SH-SY5Y (cell line): ENCODE measurements at regions not wholly inside any gene's neighbourhood (a gene's known extent, or its start where the extent isn't known, plus 50 kb on each side); places are given as distances from the start of the nearest gene placed in this dataset.

Source experiments
- GATA2 ChIP-seq: IDR thresholded peaks from 2 replicates; pipeline ENCODE4 v1.6.1; 2011; ENCODE audit warnings: mild to moderate bottlenecking, low read depth, low read length
- GATA3 ChIP-seq: IDR thresholded peaks from 2 replicates; pipeline ENCODE4 v1.6.1; 2011; ENCODE audit warnings: low read depth, mild to moderate bottlenecking, low read length, moderate library complexity

DNA sequence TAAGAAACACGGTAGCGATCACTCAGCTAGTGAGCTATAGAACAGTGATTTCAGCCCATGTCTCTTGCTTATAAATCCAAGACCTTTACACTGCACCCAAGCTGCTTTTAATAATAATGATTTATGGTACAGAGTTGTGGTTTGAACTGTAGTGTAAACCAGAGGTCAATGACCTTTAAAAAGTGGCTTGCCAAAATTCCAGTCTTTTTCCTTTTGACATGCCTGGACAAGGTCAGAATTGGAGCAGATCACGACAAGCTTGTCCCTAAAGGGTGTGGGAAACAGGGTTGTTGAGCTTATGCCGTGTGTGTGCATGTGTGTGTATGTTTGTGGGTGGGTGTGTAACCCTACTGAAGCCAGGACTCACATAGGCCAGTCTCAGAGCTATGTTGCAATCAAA, 225.3 kb upstream of the CLINT1 start:
- TF ChIP-seq GATA3 (no peak), GATA2 (no peak)

DNA sequence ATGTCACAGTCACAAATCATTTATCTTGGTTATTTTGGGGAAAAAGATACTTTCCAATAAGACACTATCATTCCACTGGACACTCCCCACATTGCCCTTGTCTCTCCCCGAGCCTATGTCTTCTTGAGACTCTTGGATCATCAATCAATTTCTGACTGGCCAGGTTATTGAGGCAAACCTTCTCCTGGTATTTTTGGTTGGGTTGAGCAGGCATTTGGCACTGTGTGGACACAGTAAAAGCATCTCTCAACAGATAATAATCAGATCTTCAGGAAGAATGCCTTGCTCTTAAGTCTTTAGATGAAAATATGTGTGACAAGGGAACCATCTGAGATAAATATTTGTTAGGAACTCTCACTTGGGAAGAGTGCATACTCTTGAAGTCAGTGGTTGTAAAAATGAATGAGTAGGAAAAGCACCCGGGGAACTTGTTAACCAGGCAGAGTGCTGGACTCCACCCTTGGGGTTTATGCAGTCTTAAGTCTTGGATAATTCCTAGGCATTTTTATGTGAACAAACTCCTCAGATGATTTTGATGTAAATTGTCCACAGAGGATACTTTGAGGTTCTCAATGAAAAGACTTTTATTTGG, 223.8 kb upstream of the CLINT1 start:
- TF ChIP-seq GATA2: no peak
- no peak for TF ChIP-seq GATA3

DNA sequence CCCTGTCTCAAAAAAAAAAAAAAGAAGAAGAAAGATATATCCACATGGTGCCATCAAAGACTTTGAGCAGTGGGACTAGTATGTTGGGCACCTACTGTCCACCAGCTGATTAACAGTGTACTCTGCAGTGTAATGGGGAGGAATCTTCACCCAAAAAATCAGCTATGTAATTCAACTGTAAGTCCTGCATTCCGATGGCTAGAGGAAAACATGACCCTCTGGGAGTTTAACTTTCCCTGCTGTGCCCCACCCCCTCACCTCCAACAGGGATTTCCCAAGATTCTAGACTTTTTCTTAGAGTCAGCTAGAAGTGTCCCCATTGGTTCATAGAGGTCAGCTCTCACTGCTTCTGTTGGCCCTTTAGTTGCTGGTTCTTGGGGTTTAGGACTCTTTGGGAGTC, 221.2 kb upstream of the CLINT1 start:
- TF ChIP-seq GATA3 (no peak), GATA2 (no peak)

DNA sequence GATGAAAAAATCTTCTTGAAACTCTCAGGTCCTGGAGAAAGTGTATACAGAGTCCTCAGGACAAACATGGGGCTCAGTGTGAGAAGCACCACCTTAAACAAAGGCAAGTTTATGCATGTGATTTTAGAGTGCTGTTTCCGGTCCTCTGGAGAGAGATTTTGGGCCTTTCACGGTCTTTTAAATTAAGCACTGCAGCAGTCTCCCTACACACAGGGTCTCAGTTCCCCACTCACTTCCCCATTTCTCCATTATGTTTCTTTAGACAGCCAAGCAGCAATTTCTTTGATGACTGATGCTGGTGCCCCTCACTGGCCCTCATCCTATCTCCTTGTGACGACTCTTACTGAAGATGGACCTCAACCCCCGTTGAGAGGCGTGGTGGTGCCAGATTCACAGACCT, 220.2 kb upstream of the CLINT1 start:
- TF ChIP-seq GATA3: no peak
- no peak for TF ChIP-seq GATA2

DNA sequence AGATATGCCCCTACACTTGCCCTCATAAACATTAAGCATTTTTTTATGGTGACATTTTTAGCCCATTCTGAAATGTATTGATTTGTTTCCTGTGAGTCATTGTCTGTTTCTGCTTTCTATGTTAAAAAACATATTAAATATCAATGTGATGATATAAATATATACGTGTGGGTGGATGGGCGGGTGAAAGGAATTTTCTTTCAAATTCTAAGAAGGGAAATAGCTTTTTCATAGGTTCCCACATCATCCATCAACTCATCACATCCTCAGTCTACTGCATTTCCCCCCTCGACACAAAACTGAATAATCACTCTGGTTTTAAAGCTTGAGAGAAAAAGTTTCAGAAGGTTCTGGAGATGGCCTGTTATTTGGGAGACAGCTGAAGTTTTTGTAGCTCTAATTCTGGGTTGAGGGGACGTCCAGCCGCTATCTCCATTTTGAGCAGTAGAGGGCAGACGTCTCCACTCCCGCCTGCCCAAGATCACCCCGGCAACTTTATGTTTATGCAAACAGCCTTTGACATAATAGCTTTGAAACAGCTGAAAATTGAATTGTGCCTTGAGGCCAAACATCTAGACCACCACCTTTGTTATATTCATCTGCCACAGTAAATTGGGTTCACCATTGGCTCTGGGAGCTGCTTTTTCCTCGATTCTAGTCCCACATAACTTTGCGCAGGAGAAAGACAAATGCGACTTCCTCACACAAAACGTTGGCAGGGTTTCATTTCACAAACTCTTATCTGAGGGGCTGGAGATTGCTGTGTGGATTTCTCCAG, 216.2 kb upstream of the CLINT1 start:
- TF ChIP-seq GATA3 (no peak), GATA2 (no peak)

DNA sequence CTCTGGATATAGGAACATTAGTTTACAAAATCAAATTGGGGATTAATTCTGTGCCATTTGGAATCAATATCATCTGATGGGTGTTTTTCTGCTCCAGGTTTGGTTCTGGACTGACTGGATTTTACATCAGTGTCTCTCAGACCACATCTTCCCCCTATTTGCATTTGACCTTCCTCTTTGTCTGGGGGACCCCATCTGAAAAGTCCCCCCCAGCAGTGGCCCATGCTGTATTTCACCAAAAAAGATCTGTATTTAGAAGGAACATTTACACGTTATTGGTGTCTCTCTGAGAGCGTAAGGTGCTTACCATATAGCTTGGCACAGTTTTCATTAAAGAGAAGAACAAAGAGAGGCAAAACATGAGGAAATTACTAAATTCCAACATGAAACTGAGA, 215.6 kb upstream of the CLINT1 start:
- no peak for TF ChIP-seq GATA2
- TF ChIP-seq GATA3: no peak

DNA sequence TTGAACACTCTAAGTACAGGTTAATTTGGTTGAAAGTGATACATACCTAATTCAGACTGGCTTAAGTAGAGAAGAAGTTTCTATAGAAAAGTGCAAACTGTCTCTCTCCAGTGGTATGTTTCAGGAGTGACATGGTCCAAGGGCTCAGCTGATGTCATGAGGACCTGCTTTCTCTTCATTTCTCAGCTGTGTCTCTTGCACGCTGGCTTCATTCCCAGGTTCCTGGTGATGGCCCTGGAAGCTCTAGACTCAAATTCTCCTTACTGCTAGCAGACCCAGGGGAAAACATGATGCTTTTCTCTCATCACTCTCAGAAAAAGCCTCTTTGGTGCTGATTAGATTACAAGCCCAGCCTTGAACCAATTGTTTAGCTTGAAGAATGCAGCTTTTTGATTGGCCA, 211.9 kb upstream of the CLINT1 start:
- TF ChIP-seq GATA2: no peak
- no peak for TF ChIP-seq GATA3

DNA sequence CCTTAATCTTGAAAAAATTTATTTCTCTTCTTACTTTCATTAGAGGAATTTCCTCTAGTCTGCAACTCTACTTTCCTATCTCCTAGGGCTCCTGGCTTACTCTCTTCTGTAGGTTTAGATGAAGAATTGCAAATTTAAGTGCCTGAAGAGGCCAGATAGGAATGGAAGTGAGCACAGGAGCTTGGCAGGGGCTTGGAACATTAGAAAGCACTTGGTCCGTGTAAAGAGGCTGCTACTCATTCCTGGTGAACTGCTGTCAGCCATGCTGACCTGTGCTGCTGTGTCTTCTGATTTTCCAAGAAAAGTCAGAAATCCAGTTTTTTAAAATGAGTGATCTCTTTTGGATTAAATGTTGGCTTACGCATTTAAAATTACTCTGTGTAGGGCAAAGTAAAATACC, 210.9 kb upstream of the CLINT1 start:
- no peak for TF ChIP-seq GATA2
- no peak for TF ChIP-seq GATA3

DNA sequence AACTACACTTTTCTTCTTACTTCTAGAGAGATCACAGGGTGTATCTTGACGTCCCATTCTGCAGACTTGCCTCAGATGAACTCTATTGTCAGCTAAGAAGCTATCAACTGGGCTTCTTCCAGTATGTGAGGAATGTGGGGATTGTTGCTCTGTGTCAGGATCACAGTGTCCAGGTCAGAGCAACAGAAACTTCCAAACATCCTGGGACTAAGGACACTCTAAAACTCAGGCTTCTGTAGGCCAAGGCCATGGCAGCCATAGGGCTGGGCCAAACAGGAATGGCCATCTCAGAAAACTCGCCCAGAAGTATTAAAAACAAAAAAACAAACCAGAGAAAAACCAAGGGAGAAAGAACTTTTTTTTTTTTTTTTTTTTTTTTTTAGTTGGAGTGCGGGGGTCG, 210.0 kb upstream of the CLINT1 start:
- TF ChIP-seq GATA3 (no peak), GATA2 (no peak)

DNA sequence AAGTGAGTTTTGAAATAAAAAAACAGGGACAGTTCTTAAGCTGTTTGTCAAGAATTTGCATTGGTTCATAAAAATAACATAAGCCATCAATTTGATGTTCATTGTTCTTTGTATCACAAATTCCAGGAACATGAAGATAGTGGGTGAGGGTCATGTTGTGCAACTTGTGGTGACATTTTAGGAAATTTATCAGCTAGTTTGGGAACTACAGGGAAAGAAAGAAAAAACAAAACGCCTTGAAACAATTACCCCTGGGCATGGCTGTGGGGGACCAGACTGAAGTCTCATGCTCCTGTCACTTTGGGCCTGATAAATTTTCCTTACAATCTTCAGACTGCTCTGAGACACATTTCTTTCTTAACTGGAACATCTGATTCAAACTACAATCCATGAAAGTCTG, 207.1 kb upstream of the CLINT1 start:
- no peak for TF ChIP-seq GATA3
- no peak for TF ChIP-seq GATA2

DNA sequence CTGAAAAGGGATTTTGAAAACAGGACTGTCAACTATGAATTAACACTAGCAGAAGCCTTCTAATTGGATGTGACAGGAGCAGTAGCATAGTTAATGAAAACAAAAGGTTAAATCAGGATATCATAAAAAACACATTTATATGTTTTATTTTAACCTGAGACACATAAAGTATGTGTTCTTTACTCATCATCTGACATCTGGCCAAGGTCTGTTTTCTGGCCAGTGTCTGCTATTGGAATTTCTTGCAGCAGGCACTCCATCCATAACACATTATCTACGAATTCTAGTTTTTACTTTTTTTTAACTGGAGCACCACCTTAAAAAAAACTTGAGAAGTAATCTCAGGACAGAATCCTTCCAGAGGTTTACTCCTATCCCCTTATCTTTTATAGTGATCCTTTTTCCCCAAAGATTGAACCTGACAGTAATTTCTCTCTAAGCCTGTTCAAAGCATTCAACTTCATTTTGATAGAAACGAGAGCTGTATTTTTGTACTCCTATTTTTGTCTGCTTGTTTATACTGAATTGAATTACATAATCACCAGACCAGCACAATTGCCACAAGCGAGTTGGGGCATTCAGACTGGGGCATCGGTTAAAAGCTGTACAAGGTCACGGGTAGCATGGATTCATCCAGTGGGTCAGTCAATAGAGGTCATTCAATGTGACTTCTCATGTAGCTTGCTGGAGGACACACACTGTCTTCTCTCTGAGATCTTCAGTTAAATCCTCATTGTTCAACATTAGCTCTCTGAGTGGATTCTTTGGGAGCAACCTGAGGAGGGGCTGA, 205.6 kb upstream of the CLINT1 start:
- no peak for TF ChIP-seq GATA3
- TF ChIP-seq GATA2: no peak

DNA sequence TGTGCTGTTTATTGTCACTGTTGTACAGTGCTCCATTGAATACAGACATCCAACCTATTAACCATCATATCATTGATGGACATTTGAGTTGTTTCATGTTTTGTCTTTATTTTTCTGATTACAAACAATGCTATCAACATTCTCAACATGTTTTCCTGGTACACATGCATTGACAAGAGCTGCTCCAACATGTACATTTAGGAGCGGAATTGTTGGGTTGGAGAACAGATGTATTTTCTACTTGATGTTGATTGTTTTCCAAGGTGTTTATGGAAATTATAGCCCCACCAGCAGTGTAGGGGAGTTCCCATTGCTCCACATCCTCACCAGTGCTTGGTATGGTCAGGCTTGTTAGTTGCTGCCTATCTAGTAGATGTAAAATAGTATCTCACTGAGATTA, 204.1 kb upstream of the CLINT1 start:
- no peak for TF ChIP-seq GATA3

DNA sequence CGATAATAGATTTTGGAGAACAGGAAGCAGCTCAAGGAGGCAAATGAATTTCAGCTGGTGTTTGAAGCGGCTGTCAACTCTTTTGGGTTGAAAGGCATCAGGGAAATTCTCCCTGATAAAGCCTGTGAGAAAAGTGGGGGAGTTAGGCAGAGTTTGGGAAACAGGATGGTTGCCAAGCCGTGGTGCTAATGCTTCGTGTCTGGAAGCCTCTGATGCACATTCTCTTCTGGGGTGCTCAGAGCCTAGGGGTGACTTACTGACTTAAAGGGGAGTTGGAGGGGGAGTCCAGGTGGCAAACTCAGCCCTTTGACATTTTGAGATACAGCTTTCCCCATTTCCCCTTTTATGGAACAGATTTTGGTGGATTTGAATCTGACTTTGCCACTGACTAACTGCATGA, 202.5 kb upstream of the CLINT1 start:
- TF ChIP-seq GATA2 (no peak), GATA3 (no peak)

DNA sequence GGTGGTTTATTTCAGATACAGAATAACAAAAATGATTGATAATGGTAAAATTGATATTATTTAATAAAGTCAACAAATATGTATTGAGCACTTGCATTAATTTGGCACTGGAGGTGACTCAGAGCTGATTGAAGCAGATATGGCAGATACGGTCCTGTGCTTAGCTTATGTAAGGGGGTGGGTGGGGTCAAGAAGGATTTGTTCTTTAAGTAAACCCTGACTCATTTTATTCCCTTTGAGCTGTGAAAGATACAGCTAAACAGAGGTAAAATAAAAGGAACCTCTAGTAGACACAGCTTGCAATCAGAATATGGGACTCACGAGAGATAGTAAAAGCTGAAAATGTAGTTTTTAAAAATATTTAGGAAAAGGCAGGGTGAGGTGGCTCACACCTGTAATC, 201.3 kb upstream of the CLINT1 start:
- TF ChIP-seq GATA2: no peak
- TF ChIP-seq GATA3: no peak

DNA sequence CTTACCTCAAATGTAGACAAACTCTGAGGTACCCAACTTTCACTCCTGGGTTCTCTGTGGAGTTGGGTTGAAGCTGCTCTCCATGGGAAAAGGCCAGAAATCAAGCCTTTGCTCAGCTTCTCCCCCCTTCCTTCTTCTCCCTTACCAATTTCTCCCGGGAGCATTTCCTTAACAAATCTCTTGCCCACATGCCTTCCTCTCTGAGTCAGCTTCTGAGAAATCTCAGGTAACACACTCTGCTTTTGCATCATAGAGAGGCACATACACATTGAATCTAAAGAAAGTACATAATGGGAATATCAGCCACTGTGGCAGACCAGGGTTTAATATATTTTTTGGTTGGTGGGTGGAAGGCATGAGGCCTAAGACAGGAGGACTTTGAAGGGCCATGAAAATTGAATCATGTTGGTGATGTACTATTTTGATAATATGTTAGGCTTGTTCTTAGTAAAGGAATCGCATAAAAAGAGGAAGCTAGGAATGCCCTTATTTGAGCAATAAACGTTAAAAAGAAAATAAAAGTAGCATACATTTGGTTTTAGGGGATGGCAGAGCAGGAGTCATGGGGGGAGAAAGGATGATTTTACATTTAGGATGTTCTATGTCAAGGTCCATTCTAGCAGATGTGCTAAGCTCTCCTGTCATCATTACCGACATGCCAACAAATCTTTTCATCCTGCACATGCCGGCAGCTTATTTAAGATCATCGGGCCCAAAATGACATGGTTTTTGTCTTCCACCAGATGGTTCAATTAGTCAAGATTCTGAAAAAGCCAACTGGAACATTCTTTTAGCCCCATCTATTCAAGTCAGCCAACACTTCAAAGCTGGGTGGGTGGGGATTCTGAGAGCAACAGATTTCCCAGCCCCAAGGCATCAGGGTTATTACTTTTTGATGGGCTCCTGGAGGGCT, 199.5 kb upstream of the CLINT1 start:
- TF ChIP-seq GATA2 (no peak), GATA3 (no peak)

DNA sequence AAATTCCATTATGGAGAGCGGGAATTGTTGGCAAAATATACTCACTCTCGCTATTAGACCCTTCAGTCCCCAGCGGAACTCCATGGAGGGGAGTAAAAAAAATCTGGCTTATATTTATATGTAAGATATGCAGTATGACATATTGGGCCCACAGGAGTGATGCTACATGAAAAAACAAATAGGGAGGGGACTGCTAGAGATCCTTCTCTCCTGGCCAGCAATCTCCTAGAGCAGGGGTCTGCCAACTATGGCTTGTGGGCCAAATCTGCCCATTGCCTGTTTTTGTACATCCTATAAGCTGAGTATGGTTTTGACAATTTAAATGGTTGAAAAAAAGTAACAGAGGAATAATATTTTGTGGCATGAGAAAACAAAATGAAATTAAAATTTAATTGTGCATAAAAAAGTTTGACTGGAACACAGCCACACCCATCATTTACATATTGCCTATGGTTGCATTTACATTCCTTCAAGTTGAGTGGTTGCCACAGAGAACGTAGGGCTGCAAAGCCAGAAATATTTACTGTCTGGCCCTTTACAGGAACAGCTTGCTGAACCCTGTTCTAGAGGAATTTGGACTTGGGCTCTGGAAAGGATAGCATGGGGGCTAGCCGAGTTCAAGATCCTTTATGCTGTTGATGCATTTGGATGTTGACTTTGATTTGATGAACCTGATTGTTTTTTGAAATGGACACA, 197.3 kb upstream of the CLINT1 start:
- TF ChIP-seq GATA3: no peak
- no peak for TF ChIP-seq GATA2
